ENCODE measurements at regions not wholly inside any gene's neighbourhood (a gene's known extent, or its start where the extent isn't known, plus 50 kb on each side); places are given as distances from the start of the nearest gene placed in this dataset.

DNA sequence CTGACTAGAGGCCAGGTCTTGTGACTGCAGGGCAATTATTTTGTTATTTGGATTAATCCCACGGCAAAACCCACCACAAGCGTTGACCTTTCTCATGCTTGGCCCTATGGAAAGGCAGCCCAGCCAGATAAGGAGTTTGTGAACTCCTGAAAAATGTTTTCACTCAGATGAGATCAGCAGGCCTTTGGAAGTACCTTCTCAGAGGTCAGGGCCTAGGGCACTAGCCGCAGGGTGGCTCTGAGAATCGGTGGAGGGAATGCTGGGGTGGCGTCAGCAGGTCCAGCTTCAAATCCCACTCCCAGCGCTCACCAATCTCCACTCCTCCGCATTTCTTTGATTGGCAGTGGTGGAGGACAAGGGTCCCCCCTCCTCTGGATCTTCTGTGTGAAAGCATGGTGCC is 194.4 kb downstream of the GADD45G start:
- Mint-ChIP-seq H3K4me1 (peaks cover 5% of the 10 kb centered on the region), H3K9me3 (no peaks in the 10 kb centered on the region), H3K27me3 (peaks cover 4% of the 10 kb centered on the region), H3K4me3 (no peak overlapping the region), H3K36me3 (ENCODE audit: low read depth) (no peaks in the 10 kb centered on the region), H3K27ac (no peak overlapping the region)
- DNase-seq: no peak
- intact Hi-C loops (cut with micrococcal nuclease): no loop called here

DNA sequence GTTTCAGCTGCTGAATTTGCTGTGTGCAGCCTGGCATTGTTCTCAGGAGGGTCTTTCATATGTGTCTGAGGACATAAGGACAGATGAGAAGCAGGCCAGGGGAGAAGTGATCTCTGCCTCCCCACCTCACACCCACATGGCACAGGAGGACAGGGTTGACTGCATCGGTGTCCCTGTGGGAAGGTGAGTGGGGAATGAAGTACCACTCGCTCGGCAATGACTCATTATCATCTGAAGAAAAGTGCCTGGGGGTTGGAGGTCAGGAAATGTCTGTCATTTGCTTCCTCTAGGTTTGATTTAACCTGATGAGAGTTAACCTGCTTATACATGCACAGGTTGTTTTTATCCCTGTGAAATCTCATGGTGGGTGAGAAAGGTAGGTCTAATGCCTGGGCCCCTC is 195.0 kb downstream of the GADD45G start:
- intact Hi-C loops (cut with micrococcal nuclease): no loop called here
- H3K4me1 Mint-ChIP-seq: peaks cover 11% of the 10 kb centered on the region
- H3K4me3 Mint-ChIP-seq: no peak overlapping the region
- no peak for DNase-seq
- H3K27me3 Mint-ChIP-seq: peaks cover 4% of the 10 kb centered on the region
- H3K9me3 Mint-ChIP-seq: no peaks in the 10 kb centered on the region
- no peak overlapping the region for H3K27ac Mint-ChIP-seq
- no peaks in the 10 kb centered on the region for H3K36me3 Mint-ChIP-seq (ENCODE audit: low read depth)

DNA sequence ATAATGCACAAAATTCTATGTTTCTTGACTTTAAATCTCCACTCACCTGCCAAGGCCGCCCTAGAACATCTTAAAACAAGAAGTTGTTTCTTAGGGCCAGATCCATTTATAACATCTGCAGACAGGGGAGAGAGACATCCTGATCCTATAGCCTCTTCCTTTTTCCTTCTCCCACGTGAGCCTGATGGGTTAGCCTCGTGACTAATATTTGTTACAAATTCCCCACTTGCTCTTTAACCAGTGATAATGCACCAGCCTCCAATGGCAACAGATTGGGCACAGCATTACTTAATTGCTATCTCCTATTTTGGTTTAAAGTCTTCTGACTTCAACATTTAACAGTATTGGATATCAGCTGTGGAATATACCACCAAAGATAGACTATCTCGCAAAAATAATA is 196.5 kb downstream of the GADD45G start:
- intact Hi-C loops (cut with micrococcal nuclease): no loop called here
- H3K4me1 Mint-ChIP-seq: peaks cover 15% of the 10 kb centered on the region
- H3K27ac Mint-ChIP-seq: no peak overlapping the region
- no peaks in the 10 kb centered on the region for H3K9me3 Mint-ChIP-seq
- H3K27me3 Mint-ChIP-seq: peaks cover 4% of the 10 kb centered on the region
- H3K36me3 Mint-ChIP-seq (ENCODE audit: low read depth): no peaks in the 10 kb centered on the region
- DNase-seq: no peak
- no peak overlapping the region for H3K4me3 Mint-ChIP-seq

DNA sequence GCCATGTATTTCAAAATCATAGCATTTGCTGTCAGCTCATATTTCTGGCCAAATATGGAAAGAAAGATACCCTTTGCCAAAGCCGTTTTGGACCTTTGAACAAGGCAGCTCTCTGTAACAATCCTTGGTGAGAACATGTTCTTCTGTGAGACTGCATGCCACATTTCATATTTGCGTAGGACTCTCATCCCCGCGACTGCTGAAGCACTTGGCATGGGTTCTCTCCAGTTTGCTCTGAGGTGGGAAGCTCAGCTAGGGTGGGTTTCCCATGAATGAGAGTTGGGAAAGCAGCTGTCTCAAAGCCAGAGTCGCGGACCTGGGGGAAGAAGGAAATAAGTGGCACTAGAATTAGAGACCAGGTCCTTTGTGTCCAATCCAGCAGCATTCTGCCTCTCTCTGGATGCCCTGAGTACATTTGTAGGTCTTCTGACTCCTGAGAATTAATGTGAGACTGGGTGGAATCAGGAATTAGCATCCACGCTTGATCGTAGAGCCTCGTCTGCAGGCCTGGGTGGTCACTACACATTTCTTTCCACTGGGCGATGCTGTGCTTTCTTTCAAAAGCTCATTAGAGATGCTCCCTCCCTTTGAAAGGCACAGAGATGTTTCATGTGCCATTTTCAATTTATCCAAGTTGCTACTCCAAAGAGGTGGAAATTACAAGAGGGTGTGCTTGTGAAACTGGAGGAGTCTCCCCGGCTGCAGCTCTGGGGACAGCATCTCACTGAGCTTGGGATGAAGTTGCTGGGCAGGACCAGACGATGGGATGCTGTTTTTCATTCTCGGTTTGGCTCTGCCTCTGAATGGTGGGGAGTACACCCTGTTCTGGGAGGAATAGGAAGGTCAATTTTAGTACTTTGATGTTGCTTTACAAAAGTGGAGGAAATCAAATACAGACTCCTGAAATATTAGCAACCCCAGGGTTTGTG is 197.2 kb downstream of the GADD45G start:
- Mint-ChIP-seq H3K9me3 (no peaks in the 10 kb centered on the region), H3K27me3 (peaks cover 4% of the 10 kb centered on the region), H3K4me1 (peaks cover 18% of the 10 kb centered on the region), H3K27ac (no peak overlapping the region), H3K36me3 (ENCODE audit: low read depth) (no peaks in the 10 kb centered on the region), H3K4me3 (no peak overlapping the region)
- intact Hi-C loops (cut with micrococcal nuclease): no loop called here
- no peak for DNase-seq

DNA sequence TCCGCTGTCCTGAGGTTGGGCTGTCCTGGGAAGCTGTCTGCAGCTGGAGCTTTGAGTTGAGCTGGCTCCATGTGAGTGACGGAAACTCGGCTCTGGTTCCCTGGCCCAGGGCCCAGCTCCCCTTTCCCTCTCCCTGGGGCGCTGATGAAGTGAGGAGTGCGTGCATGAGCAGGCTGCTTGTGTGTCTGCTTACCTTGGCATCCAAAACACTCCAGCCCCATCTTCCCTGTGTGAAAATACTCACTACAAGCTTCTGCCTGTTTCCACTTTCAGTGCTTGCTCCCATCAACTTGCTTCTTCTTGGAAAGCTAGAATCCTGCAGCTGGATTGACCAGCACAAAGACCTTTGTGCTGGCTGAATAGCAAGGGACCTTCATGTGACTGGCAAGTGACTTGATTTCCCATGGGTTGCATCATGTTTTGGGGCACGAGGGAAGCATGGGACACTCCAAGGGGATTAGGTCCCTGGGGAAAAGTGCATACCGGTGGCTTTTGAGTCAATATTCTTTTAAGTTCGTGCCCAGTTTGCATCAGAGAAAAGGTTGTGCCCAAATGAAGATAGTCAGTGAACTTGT is 198.1 kb downstream of the GADD45G start:
- DNase-seq: no peak
- H3K27me3 Mint-ChIP-seq: peaks cover 4% of the 10 kb centered on the region
- H3K4me3 Mint-ChIP-seq: no peak overlapping the region
- intact Hi-C loops (cut with micrococcal nuclease): no loop called here
- peaks cover 19% of the 10 kb centered on the region for H3K4me1 Mint-ChIP-seq
- no peaks in the 10 kb centered on the region for H3K36me3 Mint-ChIP-seq (ENCODE audit: low read depth)
- H3K27ac Mint-ChIP-seq: no peak overlapping the region
- H3K9me3 Mint-ChIP-seq: no peaks in the 10 kb centered on the region

DNA sequence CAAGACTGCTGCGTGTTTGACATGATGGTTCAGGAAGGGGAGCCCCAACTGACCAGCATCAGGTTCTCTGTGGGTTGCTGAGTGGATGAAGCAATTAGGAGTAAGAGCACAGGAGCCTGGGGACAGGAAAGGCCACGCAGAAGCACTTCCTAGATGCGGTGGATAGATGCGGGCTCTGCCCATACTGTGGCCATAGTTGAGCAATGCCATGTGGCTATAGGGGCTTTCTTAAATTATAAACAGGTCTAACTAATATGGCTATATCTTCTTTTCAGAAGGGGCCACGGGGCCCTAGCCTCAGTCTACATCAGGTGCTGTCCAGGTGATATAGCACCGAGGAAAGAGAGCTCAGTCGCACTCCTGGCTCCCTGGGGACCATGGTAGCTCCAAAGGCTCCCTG is 198.6 kb downstream of the GADD45G start:
- peaks cover 4% of the 10 kb centered on the region for H3K27me3 Mint-ChIP-seq
- H3K27ac Mint-ChIP-seq: no peak overlapping the region
- no peaks in the 10 kb centered on the region for H3K36me3 Mint-ChIP-seq (ENCODE audit: low read depth)
- intact Hi-C loops (cut with micrococcal nuclease): no loop called here
- H3K4me1 Mint-ChIP-seq: peaks cover 19% of the 10 kb centered on the region
- DNase-seq: no peak
- H3K4me3 Mint-ChIP-seq: no peak overlapping the region
- no peaks in the 10 kb centered on the region for H3K9me3 Mint-ChIP-seq

DNA sequence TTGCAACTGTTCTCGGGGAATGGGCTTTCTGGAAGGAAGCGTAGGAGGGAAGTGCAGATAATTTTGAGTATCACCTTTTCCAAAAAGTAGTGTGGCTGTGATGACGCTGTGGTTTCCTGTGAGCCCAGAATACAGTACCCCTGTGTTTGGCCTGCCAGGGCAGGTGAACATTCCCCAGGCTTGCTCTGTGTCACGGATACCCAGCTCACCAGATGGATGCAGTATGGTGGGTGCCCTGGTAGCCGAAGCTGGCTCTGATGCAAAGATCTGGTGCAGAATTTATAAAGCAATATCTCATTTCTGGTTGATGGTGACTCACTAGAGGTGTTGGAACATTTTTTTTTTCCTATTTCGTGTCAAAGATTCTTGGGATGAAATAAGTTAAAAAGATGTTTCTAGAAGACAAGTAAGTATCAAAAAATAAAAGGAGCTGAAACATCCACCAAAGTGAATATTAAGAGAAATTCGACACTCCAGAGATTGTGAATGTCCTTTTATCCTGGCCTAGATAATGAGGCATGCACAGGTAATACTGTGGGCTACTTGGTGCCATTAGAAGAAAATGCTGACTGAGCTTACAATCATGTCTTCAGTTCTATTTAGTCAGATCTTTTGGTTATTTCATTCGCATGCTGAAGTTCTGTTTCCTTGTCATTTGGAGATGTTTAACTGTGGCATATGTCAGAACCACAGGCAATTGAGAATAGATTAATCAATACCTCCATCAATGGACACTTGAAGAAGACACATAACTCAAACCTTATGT is 200.1 kb downstream of the GADD45G start:
- intact Hi-C loops (cut with micrococcal nuclease): no loop called here

DNA sequence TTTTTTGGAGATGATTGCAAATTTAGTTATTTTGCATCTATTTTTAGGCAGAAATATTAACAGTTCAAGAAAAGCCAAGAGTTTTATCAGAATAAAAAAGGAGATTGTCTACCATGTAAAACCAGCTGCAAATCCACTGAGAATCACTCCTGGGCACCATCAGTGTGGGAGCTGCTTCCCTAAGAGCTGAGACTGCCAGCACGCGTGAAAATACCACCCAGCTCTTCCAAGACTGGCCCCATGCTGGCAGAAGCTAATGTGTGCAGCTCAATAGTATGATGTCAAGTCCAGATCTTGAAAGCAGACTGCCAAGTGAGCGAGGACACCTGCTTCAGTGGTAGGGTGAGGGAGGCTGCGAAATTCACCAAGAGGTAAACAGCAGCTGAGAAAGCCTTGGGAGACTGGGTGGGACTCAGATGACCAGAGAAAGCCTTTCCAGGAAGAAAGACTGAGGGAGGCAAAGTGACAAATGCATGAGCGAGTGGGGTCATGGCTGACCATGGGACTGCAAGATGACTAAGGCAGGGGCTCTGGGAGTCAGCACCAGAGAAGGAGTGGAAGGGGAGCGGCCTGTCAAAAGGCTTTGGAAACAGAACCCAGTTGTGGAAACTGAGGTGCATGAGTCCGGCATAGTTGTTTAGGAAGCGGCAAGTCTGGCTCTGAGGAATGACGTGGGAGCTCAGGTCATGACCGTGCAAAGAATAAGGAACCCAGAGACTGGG is 200.9 kb downstream of the GADD45G start:
- intact Hi-C loops (cut with micrococcal nuclease): no loop called here
- peaks cover 4% of the 10 kb centered on the region for H3K27me3 Mint-ChIP-seq
- no peak overlapping the region for H3K27ac Mint-ChIP-seq
- no peaks in the 10 kb centered on the region for H3K36me3 Mint-ChIP-seq (ENCODE audit: low read depth)
- no peaks in the 10 kb centered on the region for H3K9me3 Mint-ChIP-seq
- no peak overlapping the region for H3K4me3 Mint-ChIP-seq
- H3K4me1 Mint-ChIP-seq: peaks cover 19% of the 10 kb centered on the region
- DNase-seq: no peak

More for the DNA sequence above, 200.1 kb downstream of the GADD45G start:
- Mint-ChIP-seq H3K27ac (no peak overlapping the region), H3K9me3 (no peaks in the 10 kb centered on the region), H3K36me3 (ENCODE audit: low read depth) (no peaks in the 10 kb centered on the region), H3K4me3 (no peak overlapping the region), H3K27me3 (peaks cover 4% of the 10 kb centered on the region), H3K4me1 (peaks cover 19% of the 10 kb centered on the region)
- DNase-seq: no peak

DNA sequence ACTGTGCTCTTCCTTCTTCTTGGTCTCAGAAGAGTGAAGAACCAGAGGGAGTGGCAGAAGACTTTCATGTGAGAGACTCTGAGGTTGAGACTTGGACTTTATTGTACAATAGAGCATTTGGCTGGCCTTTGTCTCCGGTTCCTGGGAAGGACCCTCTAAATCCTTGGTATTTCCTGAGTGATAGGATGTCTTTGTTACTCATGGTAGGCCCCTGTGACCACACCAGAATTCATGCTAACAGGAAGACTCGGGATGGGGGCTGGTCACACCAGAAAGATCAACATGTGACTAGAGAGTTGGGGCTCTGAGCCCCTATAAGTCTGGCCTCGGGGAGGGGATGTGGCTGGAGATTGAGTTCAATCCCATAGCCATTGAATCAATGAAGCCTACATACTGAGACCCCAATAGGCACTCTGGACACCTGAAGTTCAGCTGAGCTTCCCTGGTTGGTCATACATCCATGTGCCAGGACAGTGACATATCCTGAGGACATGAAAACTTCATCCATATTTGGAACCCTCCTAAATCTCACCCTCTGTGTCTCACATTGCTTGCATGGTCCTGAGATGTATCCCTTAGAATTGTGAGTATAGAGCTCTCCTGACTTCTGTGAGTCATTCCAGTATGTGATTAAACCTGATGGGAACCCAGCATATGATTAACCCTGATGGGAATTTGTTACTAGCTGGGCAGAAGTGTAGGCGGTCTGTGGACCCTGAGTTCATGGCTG is 201.7 kb downstream of the GADD45G start:
- Mint-ChIP-seq H3K4me1 (peaks cover 22% of the 10 kb centered on the region), H3K4me3 (no peak overlapping the region), H3K36me3 (ENCODE audit: low read depth) (no peaks in the 10 kb centered on the region), H3K9me3 (no peaks in the 10 kb centered on the region), H3K27me3 (peaks cover 10% of the 10 kb centered on the region), H3K27ac (no peak overlapping the region)
- intact Hi-C loops (cut with micrococcal nuclease): no loop called here
- no peak for DNase-seq

DNA sequence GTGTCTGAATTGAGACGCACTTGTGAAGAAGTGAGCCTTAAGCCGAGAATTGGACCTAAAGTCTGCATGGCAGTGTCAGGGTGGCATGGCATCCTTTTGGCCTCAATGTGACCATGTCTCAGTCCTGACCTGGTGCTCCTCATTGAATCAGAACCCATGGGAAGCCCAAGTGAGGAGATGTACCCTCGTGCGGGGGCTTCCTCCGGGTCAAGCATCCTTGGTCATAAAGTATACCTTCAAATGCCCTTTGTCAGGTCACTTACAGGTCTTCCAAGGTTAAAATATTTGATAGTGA is 202.2 kb downstream of the GADD45G start:
- Mint-ChIP-seq H3K9me3 (no peaks in the 10 kb centered on the region), H3K4me3 (no peak overlapping the region), H3K27me3 (peaks cover 9% of the 10 kb centered on the region), H3K27ac (no peak overlapping the region), H3K4me1 (peaks cover 22% of the 10 kb centered on the region), H3K36me3 (ENCODE audit: low read depth) (no peaks in the 10 kb centered on the region)
- intact Hi-C loops (cut with micrococcal nuclease): no loop called here
- DNase-seq: no peak

DNA sequence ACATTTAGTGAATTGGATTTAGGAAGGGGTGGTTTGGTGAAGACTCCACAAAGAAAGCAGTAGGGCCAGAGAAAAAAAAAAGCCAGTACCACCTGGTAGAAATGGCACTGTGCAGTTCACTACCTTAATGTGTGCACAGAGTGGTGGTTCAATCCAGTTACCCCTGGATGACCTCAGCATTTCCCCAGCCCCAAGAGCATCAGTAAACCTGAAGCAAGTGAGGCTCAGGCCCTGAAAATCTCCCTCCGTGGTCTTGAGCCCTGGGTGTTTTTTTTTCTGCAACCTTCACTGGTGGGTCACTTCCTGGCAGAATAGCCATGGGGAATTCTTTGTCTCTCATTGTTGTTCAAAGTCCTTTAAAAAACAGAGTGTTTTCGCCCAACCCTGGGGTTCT is 202.9 kb downstream of the GADD45G start:
- H3K4me3 Mint-ChIP-seq: no peak overlapping the region
- H3K9me3 Mint-ChIP-seq: no peaks in the 10 kb centered on the region
- no peak for DNase-seq
- H3K27ac Mint-ChIP-seq: no peak overlapping the region
- peaks cover 6% of the 10 kb centered on the region for H3K27me3 Mint-ChIP-seq
- intact Hi-C loops (cut with micrococcal nuclease): no loop called here
- no peaks in the 10 kb centered on the region for H3K36me3 Mint-ChIP-seq (ENCODE audit: low read depth)
- H3K4me1 Mint-ChIP-seq: peaks cover 24% of the 10 kb centered on the region

DNA sequence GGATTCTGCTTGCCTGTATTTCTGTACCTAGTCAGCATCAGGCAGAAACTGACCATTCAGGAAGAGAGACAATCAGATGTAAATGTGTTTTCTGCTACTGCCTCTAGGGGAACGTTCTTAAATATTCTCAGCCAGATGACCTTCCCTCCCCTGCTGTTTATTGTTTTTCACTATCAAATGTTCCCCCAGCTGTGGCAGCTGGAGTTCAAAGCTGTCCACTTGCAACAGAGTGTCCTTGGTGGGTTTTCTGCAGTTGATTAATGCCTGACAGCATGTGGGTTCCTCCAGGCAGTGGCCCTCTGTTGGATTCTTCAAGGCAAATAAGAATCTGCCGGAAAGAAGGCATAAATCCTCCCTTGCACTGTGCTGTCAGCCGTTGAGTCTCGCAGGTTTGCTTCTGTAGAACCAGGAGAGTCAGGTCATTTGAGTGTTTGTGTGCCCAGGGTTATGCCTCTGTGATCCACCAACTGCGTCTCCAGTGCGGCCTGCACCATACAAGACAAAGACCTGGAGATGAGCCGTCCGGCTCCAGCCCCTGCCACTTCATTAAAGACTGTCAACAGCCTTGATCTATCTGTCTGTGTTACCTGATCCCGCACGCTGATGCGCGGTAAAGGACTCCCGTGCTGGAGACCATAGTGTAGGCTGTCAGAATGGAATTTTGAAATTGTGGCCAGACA is 203.4 kb downstream of the GADD45G start:
- H3K4me3 Mint-ChIP-seq: no peak overlapping the region
- no peak for DNase-seq
- H3K27me3 Mint-ChIP-seq: peaks cover 6% of the 10 kb centered on the region
- no peak overlapping the region for H3K27ac Mint-ChIP-seq
- peaks cover 24% of the 10 kb centered on the region for H3K4me1 Mint-ChIP-seq
- H3K36me3 Mint-ChIP-seq (ENCODE audit: low read depth): no peaks in the 10 kb centered on the region
- intact Hi-C loops (cut with micrococcal nuclease): no loop called here
- no peaks in the 10 kb centered on the region for H3K9me3 Mint-ChIP-seq

DNA sequence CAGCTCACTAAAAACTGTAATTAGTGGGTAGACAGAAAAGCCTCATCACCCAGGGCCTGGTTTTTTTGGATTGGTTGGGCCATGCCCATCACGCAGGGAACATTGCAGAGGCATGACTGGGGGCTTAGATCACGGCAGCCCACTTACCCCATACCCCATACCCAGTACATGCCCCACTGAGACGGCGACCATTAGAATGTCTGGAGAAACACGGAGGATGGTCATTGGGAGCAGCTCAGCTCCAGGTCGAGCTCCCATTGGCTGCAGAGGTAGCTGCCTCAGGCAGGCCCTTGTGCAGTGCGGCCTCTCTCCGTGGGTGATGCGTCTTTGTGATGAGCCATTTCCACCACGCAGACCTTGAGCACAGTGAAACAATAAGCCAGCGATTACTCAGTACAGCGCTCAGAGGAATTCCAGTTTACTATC is 204.0 kb downstream of the GADD45G start:
- intact Hi-C loops (cut with micrococcal nuclease): no loop called here
- no peaks in the 10 kb centered on the region for H3K9me3 Mint-ChIP-seq
- no peak overlapping the region for H3K4me3 Mint-ChIP-seq
- H3K27ac Mint-ChIP-seq: no peak overlapping the region
- no peaks in the 10 kb centered on the region for H3K36me3 Mint-ChIP-seq (ENCODE audit: low read depth)
- H3K27me3 Mint-ChIP-seq: peaks cover 8% of the 10 kb centered on the region
- peaks cover 27% of the 10 kb centered on the region for H3K4me1 Mint-ChIP-seq
- no peak for DNase-seq
